ENCODE measurements at regions not wholly inside any gene's neighbourhood (a gene's known extent, or its start where the extent isn't known, plus 50 kb on each side); places are given as distances from the start of the nearest gene placed in this dataset.

DNA sequence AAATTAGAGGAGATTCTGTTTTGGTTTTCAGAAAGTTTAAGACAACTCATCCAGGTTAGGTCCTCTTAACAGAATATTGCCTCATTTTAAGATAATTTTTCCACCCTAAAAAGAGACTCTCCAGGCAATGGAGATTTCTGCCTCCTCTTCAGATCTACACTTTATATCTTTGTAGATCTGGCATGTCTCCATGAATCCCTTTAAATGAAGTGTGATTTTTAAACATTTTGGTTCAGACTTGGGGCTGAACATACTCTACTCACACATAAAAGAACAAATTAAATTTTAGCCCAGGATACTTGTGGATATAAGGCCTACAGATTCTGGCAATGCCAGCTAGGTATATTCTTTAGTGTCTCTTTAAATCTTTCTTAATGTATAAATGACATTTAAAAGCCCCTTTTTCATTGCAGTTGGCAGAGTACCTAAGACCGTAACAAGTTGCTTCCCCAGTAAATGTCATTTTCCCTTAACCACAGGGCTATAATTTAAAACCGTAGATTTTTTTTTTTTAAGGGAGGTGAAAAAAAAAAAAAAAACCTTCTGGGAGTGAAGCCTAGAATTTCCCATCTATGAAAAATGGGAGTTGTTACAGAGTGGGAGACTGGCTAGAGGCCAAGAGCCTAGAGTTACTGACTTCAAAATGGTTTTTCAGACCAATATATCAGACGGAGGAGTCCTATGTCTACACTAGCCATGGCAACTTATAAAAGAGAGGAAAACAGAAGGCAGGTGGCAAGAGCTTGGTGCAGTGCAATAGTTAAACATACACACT lies 207.8 kb upstream of the TARS1 start:
- TF ChIP-seq, protein P1, sequence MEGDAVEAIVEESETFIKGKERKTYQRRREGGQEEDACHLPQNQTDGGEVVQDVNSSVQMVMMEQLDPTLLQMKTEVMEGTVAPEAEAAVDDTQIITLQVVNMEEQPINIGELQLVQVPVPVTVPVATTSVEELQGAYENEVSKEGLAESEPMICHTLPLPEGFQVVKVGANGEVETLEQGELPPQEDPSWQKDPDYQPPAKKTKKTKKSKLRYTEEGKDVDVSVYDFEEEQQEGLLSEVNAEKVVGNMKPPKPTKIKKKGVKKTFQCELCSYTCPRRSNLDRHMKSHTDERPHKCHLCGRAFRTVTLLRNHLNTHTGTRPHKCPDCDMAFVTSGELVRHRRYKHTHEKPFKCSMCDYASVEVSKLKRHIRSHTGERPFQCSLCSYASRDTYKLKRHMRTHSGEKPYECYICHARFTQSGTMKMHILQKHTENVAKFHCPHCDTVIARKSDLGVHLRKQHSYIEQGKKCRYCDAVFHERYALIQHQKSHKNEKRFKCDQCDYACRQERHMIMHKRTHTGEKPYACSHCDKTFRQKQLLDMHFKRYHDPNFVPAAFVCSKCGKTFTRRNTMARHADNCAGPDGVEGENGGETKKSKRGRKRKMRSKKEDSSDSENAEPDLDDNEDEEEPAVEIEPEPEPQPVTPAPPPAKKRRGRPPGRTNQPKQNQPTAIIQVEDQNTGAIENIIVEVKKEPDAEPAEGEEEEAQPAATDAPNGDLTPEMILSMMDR (conservative IDR thresholded peaks at IDR 0.05) = no peak
- TF ChIP-seq ZFX (IDR thresholded peaks at IDR 0.05) = no peak
